Peyer's patch (tissue), 4 donors: ENCODE measurements at regions not wholly inside any gene's neighbourhood (a gene's known extent, or its start where the extent isn't known, plus 50 kb on each side); places are given as distances from the start of the nearest gene placed in this dataset.

Experiments
- CTCF ChIP-seq, 6 experiments: fragments of 450-650 bp in 4 of 6; fragments of 200-600 bp in 2 of 6; sonication (generic) in 1 of 6; IDR thresholded peaks; one replicate each; pipeline ENCODE4 v1.5.1; 2017 to 2019; ENCODE audit warnings: antibody characterized with exemption in 6 of 6, mild to moderate bottlenecking in 3 of 6, moderate library complexity in 1 of 6
- POLR2A ChIP-seq, 2 donors: fragments of 450-650 bp; IDR thresholded peaks; one replicate each; pipeline ENCODE4 v1.5.1; 2017; ENCODE audit warnings: antibody characterized with exemption in 2 of 2, mild to moderate bottlenecking in 2 of 2, moderate library complexity in 2 of 2

- TF ChIP-seq CTCF (IDR thresholded peaks at IDR 0.05) (no peak), POLR2A (IDR thresholded peaks at IDR 0.05) (no peak)
These were observed 175.3 kb downstream of the PLPP3 start for GRCh38 chr1:56404066-56404465.
